T-helper 2 cell treated with Interferon-gamma antibody and Interleukin-4, amounts not matched to agents 5 μg/mL and 100 μg/mL, for 36 hours (primary cell): ENCODE measurements at regions not wholly inside any gene's neighbourhood (a gene's known extent, or its start where the extent isn't known, plus 50 kb on each side); places are given as distances from the start of the nearest gene placed in this dataset.

Source experiments
- DNase-seq: peaks from one replicate; pipeline ENCODE4 v3.0.0; 2021; ENCODE audit warnings: low spot score
- H3K27ac Mint-ChIP-seq: one replicate; pipeline ENCODE4 v1.8.0; 2021; ENCODE audit warnings: mild to moderate bottlenecking, mixed read lengths
- H3K27me3 Mint-ChIP-seq: one replicate; pipeline ENCODE4 v1.8.0; 2021; ENCODE audit warnings: low read depth, mixed read lengths
- H3K36me3 Mint-ChIP-seq: one replicate; pipeline ENCODE4 v1.8.0; 2021; ENCODE audit warnings: low read depth, mixed read lengths
- H3K4me1 Mint-ChIP-seq: one replicate; pipeline ENCODE4 v1.8.0; 2021; ENCODE audit warnings: low read depth, mixed read lengths
- H3K4me3 Mint-ChIP-seq: one replicate; pipeline ENCODE4 v1.8.0; 2022; ENCODE audit warnings: mild to moderate bottlenecking, moderate library complexity, mixed read lengths
- H3K9me3 Mint-ChIP-seq: one replicate; pipeline ENCODE4 v1.8.0; 2021; ENCODE audit warnings: mixed read lengths

DNA sequence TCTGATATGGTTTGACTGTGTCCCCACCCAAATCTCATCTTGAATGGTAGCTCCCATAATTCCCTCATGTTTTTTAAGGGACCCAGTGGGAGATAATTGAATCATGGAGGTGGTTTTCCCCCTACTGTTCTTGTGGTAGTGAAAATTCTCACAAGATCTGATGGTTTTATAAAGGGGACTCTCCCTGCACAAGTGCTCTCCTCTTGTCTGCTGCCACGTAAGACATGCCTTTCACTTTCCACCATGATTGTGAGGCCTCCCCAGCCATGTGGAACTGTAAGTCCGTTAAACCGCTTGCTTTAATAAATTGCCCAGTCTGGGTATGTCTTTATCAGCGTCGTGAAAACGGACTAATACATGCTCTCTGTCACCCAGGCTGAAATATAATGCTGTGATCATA, 200.9 kb upstream of the SLIT2 start:
- Mint-ChIP-seq H3K4me3 (no peak overlapping the region), H3K4me1 (no peaks in the 10 kb centered on the region), H3K27me3 (no peaks in the 10 kb centered on the region), H3K27ac (no peak overlapping the region), H3K9me3 (peaks cover 30% of the 10 kb centered on the region), H3K36me3 (no peaks in the 10 kb centered on the region)
- no peak for DNase-seq

DNA sequence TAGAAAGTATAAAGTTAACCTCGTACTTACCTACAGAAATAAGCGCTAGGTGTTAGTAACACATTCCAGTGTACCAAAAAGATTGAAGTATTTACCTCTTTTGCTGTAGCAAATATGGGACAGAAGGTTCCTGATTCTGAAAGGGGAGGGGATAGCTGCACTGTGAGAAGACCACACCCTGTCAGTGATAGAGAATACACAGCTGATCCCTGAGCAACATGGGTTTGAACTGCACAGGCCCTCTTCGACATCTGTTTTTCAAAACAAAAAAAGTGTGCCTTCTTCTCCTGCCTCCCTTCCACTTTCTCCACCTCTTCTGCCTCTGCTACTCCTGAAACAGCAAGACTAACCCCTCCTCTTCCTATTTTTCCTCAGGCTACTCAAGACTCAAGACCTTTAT, 201.8 kb upstream of the SLIT2 start:
- DNase-seq: no peak
- Mint-ChIP-seq H3K36me3 (no peaks in the 10 kb centered on the region), H3K9me3 (peaks cover 30% of the 10 kb centered on the region), H3K4me1 (no peaks in the 10 kb centered on the region), H3K4me3 (no peak overlapping the region), H3K27me3 (no peaks in the 10 kb centered on the region), H3K27ac (no peak overlapping the region)

DNA sequence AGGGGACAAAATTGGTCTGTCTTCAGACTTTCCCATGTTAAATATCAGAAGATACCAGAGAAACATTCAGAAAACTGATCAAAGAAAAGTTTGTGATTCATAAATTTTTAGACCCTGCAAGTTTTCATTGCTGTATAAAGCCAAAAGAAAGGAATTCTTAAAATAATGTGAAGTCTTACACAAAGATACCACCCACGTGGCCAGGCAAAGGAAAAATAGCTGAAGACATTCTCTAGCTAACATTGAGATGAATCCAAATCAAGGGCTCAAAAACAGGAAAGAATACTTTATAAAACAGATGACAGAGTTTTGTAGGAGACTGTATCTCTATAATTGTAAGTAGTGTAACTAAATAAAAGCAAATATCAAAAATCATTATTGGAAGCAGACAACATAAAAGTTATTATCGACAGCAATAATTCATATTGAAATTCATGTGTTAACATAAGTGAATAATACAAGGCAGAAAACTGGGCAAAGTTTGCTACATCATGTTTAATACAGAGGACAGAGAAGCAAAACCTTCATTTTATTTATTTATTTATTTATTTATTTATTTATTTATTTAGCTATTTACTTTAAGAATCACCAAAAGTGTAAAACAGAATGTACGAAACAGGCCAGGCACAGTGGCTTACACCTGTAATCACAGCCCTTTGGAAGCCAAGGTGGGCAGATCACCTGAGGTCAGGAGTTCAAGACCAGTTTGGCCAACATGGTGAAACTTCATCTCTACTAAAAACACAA, 204.6 kb upstream of the SLIT2 start:
- Mint-ChIP-seq H3K9me3 (peaks cover 27% of the 10 kb centered on the region), H3K4me3 (no peak overlapping the region), H3K27ac (no peak overlapping the region), H3K36me3 (no peaks in the 10 kb centered on the region), H3K27me3 (no peaks in the 10 kb centered on the region), H3K4me1 (no peaks in the 10 kb centered on the region)
- DNase-seq: no peak

DNA sequence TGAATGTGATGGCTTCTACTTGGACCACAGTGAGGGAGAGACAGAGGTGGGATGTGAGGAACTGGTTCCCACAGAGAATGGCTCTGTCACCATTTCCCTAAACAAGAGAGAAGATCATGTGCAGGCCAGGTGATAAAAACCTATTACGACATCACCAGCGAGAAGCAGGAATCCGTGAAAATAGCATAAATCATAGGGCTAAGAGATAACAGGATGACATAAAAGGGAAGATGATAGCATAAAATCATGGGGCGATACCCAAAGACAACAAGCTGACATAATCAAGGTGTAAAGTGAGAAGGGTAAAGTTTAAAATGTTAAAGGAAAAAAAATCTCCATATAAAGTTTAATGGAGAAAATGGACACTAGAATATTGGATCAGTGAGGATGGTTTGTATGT, 205.5 kb upstream of the SLIT2 start:
- Mint-ChIP-seq H3K4me3 (no peak overlapping the region), H3K4me1 (no peaks in the 10 kb centered on the region), H3K27me3 (no peaks in the 10 kb centered on the region)

DNA sequence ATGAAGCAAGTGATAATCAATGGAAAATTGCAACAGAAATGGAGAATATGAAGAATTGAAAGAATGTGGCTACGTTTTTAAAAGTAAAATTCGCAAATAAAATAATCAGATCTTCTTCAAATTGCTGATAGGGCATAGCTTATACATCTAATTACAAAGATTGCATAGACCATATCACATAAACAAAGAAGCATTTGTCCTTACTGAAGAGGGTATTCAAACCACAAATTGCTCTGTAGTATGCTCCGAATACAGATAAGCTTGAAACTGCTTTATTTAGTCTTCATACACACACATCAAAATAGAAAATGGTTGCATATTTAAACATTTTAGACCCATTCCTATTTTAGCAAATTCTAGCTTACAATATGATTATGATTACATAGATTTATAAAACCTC, 206.7 kb upstream of the SLIT2 start:
- DNase-seq: no peak

More for the DNA sequence above, 205.5 kb upstream of the SLIT2 start:
- no peak overlapping the region for H3K27ac Mint-ChIP-seq
- DNase-seq: no peak
- H3K36me3 Mint-ChIP-seq: no peaks in the 10 kb centered on the region
- peaks cover 27% of the 10 kb centered on the region for H3K9me3 Mint-ChIP-seq

DNA sequence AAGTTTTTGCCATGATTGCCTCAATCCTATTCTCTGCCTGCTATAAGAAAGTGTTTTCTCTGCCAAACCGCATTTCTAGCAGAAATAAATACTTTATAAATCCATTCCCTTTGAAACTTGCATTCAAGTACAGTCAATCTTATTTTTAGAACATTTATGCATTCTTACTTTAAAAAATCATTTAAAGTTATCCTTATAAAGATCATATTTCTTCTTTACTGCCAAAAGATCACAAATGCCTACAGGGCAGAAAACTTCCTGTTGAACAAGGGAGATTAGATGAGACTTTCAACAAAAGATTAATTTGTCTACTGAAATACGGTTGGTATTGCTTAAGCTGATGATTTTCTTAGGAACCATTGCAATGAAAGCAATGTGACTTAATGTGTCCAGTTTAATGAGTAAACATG, 207.2 kb upstream of the SLIT2 start:
- Mint-ChIP-seq H3K4me1 (no peaks in the 10 kb centered on the region), H3K4me3 (no peak overlapping the region), H3K27ac (no peak overlapping the region), H3K36me3 (no peaks in the 10 kb centered on the region), H3K9me3 (peaks cover 24% of the 10 kb centered on the region), H3K27me3 (no peaks in the 10 kb centered on the region)
- no peak for DNase-seq

More for the DNA sequence above, 206.7 kb upstream of the SLIT2 start:
- Mint-ChIP-seq H3K27ac (no peak overlapping the region), H3K36me3 (no peaks in the 10 kb centered on the region), H3K9me3 (peaks cover 24% of the 10 kb centered on the region), H3K4me1 (no peaks in the 10 kb centered on the region), H3K27me3 (no peaks in the 10 kb centered on the region), H3K4me3 (no peak overlapping the region)

- no peaks in the 10 kb centered on the region for H3K36me3 Mint-ChIP-seq
- no peaks in the 10 kb centered on the region for H3K4me1 Mint-ChIP-seq
Measured at GRCh38 chr4:20043991-20044390, 207.7 kb upstream of the SLIT2 start.

DNA sequence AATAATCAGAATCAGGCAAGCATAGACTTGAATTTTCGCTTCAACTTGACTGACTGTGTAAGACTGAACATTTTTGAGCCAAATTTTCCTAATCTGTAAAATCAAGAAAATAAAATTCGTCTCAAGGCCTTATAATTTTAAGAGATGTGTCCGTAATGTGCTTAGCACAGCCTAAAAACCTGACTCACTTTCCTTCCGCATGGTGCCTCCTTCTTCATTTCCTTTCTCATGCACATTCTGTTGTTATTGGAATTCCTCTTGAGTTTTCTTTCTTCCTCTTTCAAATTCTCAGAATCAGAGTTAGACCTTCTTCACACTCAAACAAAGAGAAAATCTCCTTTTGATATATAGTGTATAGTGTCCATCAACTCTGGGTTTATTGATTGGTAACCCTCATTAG, 208.9 kb upstream of the SLIT2 start:
- H3K4me1 Mint-ChIP-seq: no peaks in the 10 kb centered on the region
- DNase-seq: no peak
- H3K9me3 Mint-ChIP-seq: peaks cover 29% of the 10 kb centered on the region
- H3K27me3 Mint-ChIP-seq: no peaks in the 10 kb centered on the region
- H3K27ac Mint-ChIP-seq: no peak overlapping the region
- H3K4me3 Mint-ChIP-seq: no peak overlapping the region
- no peaks in the 10 kb centered on the region for H3K36me3 Mint-ChIP-seq

More at GRCh38 chr4:20043991-20044390, 207.7 kb upstream of the SLIT2 start:
- Mint-ChIP-seq H3K27me3 (no peaks in the 10 kb centered on the region), H3K9me3 (peaks cover 24% of the 10 kb centered on the region), H3K4me3 (no peak overlapping the region), H3K27ac (no peak overlapping the region)
- DNase-seq: no peak

DNA sequence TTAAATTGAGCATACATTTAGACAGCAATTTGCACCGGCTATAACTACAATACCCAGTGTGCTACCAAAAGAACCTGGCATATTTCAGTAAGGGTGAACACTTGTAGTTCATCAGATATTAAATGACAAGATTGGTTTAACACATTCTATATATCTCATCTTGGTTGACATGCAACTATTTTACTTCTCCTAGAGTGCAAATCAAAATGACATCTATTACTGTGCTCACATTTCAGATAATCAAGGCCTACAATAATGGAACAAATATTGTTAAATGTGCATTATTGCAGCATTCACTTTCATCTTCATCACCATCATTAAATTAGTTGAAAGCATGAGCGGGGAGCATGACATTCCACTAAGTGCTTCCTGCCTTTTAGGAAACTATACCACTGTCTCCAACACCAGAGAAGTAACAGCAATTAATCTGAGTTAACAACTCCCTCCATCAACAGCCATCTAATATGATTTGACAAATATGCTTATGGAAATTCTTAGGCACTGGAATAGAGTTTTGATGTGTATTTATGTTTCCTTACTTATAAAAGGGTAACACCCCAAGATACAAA, 209.8 kb upstream of the SLIT2 start:
- no peaks in the 10 kb centered on the region for H3K4me1 Mint-ChIP-seq
- no peak for DNase-seq
- no peak overlapping the region for H3K27ac Mint-ChIP-seq
- no peaks in the 10 kb centered on the region for H3K27me3 Mint-ChIP-seq
- no peaks in the 10 kb centered on the region for H3K36me3 Mint-ChIP-seq
- H3K9me3 Mint-ChIP-seq: peaks cover 29% of the 10 kb centered on the region
- no peak overlapping the region for H3K4me3 Mint-ChIP-seq

- Mint-ChIP-seq H3K36me3 (no peaks in the 10 kb centered on the region), H3K4me3 (no peak overlapping the region), H3K27ac (no peak overlapping the region), H3K27me3 (no peaks in the 10 kb centered on the region), H3K4me1 (no peaks in the 10 kb centered on the region), H3K9me3 (peaks cover 22% of the 10 kb centered on the region)
- no peak for DNase-seq
Measured at GRCh38 chr4:20037745-20038144, 214.0 kb upstream of the SLIT2 start.

GRCh38 chr4:20030108-20030507, 221.6 kb upstream of the SLIT2 start:
- peaks cover 25% of the 10 kb centered on the region for H3K9me3 Mint-ChIP-seq
- H3K4me3 Mint-ChIP-seq: no peak overlapping the region
- no peaks in the 10 kb centered on the region for H3K36me3 Mint-ChIP-seq
- DNase-seq: no peak
- H3K27me3 Mint-ChIP-seq: no peaks in the 10 kb centered on the region
- no peak overlapping the region for H3K27ac Mint-ChIP-seq
- H3K4me1 Mint-ChIP-seq: no peaks in the 10 kb centered on the region

DNA sequence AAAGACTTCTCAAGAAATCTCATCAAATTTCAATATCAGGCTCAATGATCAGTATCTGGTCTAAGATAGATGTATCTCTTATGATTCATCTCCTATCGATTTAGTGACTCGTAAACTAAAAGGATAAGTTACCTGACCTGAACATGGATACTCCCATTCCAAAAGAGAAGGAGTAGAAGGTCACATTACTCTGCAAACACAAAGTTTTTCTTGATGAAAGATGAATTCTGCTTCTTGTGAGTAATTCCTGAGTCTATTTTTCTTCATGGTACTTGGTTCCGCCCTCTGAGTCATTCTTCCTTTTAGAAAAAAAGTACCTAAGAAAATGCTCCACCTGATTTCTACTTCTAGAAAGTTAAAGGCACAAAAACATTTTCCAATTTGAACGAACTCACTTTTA, 223.1 kb upstream of the SLIT2 start:
- DNase-seq: no peak
- Mint-ChIP-seq H3K4me3 (no peak overlapping the region), H3K27me3 (no peaks in the 10 kb centered on the region), H3K9me3 (peaks cover 21% of the 10 kb centered on the region), H3K36me3 (no peaks in the 10 kb centered on the region), H3K4me1 (no peaks in the 10 kb centered on the region), H3K27ac (no peak overlapping the region)

DNA sequence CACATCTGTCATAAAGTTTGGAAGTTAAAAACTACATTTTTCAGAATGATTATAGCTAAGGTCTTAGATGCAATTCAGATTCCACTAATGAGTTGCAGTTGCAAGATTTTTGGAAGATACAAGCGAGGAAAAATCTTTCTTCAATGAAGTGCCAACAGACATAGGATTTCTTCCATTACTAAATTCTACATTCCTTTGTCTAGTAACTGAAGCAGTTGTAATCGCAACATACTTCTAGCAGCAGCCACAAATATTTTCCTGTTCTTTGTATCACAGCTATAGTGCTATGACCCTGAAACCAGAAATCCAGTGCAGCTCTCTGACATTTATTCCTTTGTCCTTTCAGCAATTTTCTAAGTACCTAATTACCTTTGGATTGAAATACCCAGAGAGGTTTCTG, 225.2 kb upstream of the SLIT2 start:
- no peak overlapping the region for H3K27ac Mint-ChIP-seq
- H3K36me3 Mint-ChIP-seq: no peaks in the 10 kb centered on the region
- H3K4me3 Mint-ChIP-seq: no peak overlapping the region
- DNase-seq: no peak
- no peaks in the 10 kb centered on the region for H3K4me1 Mint-ChIP-seq
- H3K9me3 Mint-ChIP-seq: peaks cover 12% of the 10 kb centered on the region
- no peaks in the 10 kb centered on the region for H3K27me3 Mint-ChIP-seq

GRCh38 chr4:20022471-20022870, 229.2 kb upstream of the SLIT2 start:
- H3K36me3 Mint-ChIP-seq: no peaks in the 10 kb centered on the region
- H3K27me3 Mint-ChIP-seq: no peaks in the 10 kb centered on the region
- no peaks in the 10 kb centered on the region for H3K4me1 Mint-ChIP-seq
- no peak overlapping the region for H3K27ac Mint-ChIP-seq
- DNase-seq: no peak
- H3K9me3 Mint-ChIP-seq: peaks cover 4% of the 10 kb centered on the region
- no peak overlapping the region for H3K4me3 Mint-ChIP-seq

GRCh38 chr4:20020056-20020455, 231.6 kb upstream of the SLIT2 start:
- Mint-ChIP-seq H3K36me3 (no peaks in the 10 kb centered on the region), H3K4me3 (no peak overlapping the region), H3K27ac (no peak overlapping the region), H3K9me3 (peaks cover 13% of the 10 kb centered on the region), H3K4me1 (no peaks in the 10 kb centered on the region), H3K27me3 (no peaks in the 10 kb centered on the region)
- no peak for DNase-seq
